GM21619 (cell line): ENCODE measurements at regions not wholly inside any gene's neighbourhood (a gene's known extent, or its start where the extent isn't known, plus 50 kb on each side); places are given as distances from the start of the nearest gene placed in this dataset.

Source experiments
- ATAC-seq: cut with Tn5 transposase; IDR thresholded peaks from one replicate; pipeline ENCODE4 v1.9.1; 2021; ENCODE audit not compliant: unreplicated experiment

GRCh38 chr2:226580403-226580802 is 219.2 kb downstream of the IRS1 start:
- ATAC-seq, result no peak

GRCh38 chr2:226579519-226579918 is 220.1 kb downstream of the IRS1 start:
- no peak for ATAC-seq

- ATAC-seq, result no peak
These were observed 220.7 kb downstream of the IRS1 start for GRCh38 chr2:226578879-226579278.

GRCh38 chr2:226578373-226578772 is 221.2 kb downstream of the IRS1 start:
- no peak for ATAC-seq

- ATAC-seq, result no peak
These were observed 223.7 kb downstream of the IRS1 start for GRCh38 chr2:226575928-226576327.

GRCh38 chr2:226573158-226573557 is 226.5 kb downstream of the IRS1 start:
- ATAC-seq, result no peak

GRCh38 chr2:226564667-226565066 is 235.0 kb downstream of the IRS1 start:
- no peak for ATAC-seq

GRCh38 chr2:226561962-226562361 is 237.7 kb downstream of the IRS1 start:
- no peak for ATAC-seq

GRCh38 chr2:226560325-226560724 is 239.3 kb downstream of the IRS1 start:
- ATAC-seq, result no peak

- no peak for ATAC-seq
These were observed 240.1 kb downstream of the IRS1 start for GRCh38 chr2:226559536-226559935.

GRCh38 chr2:226558418-226558817 is 241.2 kb downstream of the IRS1 start:
- no peak for ATAC-seq

GRCh38 chr2:226556050-226556449 is 243.6 kb downstream of the IRS1 start:
- no peak for ATAC-seq

- ATAC-seq, result no peak
These were observed 244.9 kb downstream of the IRS1 start for GRCh38 chr2:226554701-226555100.

GRCh38 chr2:226553333-226553732 is 246.3 kb downstream of the IRS1 start:
- no peak for ATAC-seq

- ATAC-seq, result no peak
These were observed 246.9 kb downstream of the IRS1 start for GRCh38 chr2:226552571-226553285.

- no peak for ATAC-seq
These were observed 247.9 kb downstream of the IRS1 start for GRCh38 chr2:226551522-226552250.

- ATAC-seq, result no peak
These were observed 248.8 kb downstream of the IRS1 start for GRCh38 chr2:226550801-226551200.

- ATAC-seq, result no peak
These were observed 250.9 kb downstream of the IRS1 start for GRCh38 chr2:226548732-226549131.

- ATAC-seq, result no peak
These were observed 254.9 kb downstream of the IRS1 start for GRCh38 chr2:226544596-226545210.

- no peak for ATAC-seq
These were observed 259.2 kb downstream of the IRS1 start for GRCh38 chr2:226540204-226540994.

GRCh38 chr2:226536410-226536809 is 263.2 kb downstream of the IRS1 start:
- no peak for ATAC-seq
